Right lobe of liver (tissue), 4 donors: ENCODE measurements at regions not wholly inside any gene's neighbourhood (a gene's known extent, or its start where the extent isn't known, plus 50 kb on each side); places are given as distances from the start of the nearest gene placed in this dataset.

Experiments used
- CTCF ChIP-seq, 4 donors: fragments of 200-600 bp in 3 of 4; fragments of 450-650 bp in 1 of 4; IDR thresholded peaks; one replicate each; pipeline versions ENCODE4 v1.5.1 to v1.8.0; 2016 to 2022; ENCODE audit warnings: antibody characterized with exemption in 4 of 4, mild to moderate bottlenecking in 2 of 4
- POLR2A ChIP-seq: fragments of 450-650 bp; IDR thresholded peaks from one replicate; pipeline ENCODE4 v1.6.1; 2017; ENCODE audit warnings: antibody characterized with exemption, mild to moderate bottlenecking
- donor health status: DM: no; HTN: no; CAD: no.
- donor health status: DM: no; HTN: no; CAD: no.
- donor health status: DM: no; HTN: yes; CAD: no.

DNA sequence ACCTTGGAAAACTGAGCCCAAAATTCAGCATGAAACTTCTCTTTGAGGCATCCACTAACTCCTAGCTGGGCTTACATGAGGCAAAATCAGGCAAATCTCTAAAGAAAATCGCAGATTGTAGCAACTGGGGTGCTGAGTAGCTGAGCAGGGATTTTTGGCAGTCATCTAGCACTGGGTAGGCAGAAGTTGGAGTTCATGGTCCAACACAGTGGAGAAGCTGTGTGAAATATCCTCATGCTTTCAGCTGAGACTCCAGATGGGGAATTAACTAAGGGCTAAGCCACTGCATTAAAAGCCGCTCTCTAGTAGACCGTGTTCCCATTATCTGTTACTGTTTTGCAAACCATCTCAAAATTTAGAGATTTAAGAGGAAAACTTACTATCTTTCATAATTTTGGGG lies 240.1 kb upstream of the PHYHIPL start:
- no peak for TF ChIP-seq CTCF (IDR thresholded peaks at IDR 0.05)
- TF ChIP-seq POLR2A: no peak
